Activated T-helper 2 cell treated with anti-CD3 and anti-CD28 coated beads, Interferon-gamma antibody, Interleukin-2, Interleukin-4, amounts not matched to agents 10 μg/mL and 5 μg/mL and 100 μg/mL, durations not matched to agents 14 hours and 24 hours and 36 hours (primary cell): ENCODE measurements at regions not wholly inside any gene's neighbourhood (a gene's known extent, or its start where the extent isn't known, plus 50 kb on each side); places are given as distances from the start of the nearest gene placed in this dataset.

ENCODE experiments used
- DNase-seq: peaks from one replicate; pipeline ENCODE4 v3.0.0; 2021; ENCODE audit warnings: low spot score
- H3K27ac Mint-ChIP-seq: one replicate; pipeline ENCODE4 v1.8.0; 2021; ENCODE audit warnings: mixed read lengths
- H3K27me3 Mint-ChIP-seq: one replicate; pipeline ENCODE4 v1.8.0; 2021; ENCODE audit warnings: low read depth, mixed read lengths
- H3K36me3 Mint-ChIP-seq: one replicate; pipeline ENCODE4 v1.8.0; 2021; ENCODE audit warnings: low read depth, mixed read lengths
- H3K4me1 Mint-ChIP-seq: one replicate; pipeline ENCODE4 v1.8.0; 2021; ENCODE audit warnings: low read depth, mixed read lengths
- H3K4me3 Mint-ChIP-seq: one replicate; pipeline ENCODE4 v1.8.0; 2021; ENCODE audit warnings: low read depth, mild to moderate bottlenecking, moderate library complexity, mixed read lengths
- H3K9me3 Mint-ChIP-seq: one replicate; pipeline ENCODE4 v1.8.0; 2021; ENCODE audit warnings: mixed read lengths
- intact Hi-C: fragments of 100-400 bp; cut with micrococcal nuclease; formaldehyde crosslinking; loops from one replicate; pipeline ENCODE4 v1.15.1; 2023

DNA sequence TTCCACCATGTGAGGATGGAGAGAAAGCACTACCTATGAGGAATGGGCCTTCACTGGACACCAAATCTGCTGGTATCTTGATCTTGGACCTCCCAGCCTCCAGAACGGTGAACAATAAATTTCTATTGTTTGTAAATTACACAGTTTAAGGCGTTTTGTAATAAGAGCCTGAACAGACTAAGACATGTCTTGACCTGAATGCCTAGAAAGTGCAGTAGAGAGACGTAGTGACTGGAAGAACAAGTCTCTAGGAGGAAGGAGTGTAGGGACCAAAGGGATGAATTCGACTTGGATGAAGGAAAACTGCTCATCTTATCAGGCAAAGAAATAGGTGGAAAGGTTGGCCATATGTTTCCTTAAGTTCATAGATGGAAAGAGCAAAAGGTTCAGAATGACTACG is 309.8 kb upstream of the RGMB start:
- Mint-ChIP-seq H3K36me3 (no peaks in the 10 kb centered on the region), H3K27ac (no peak overlapping the region), H3K4me3 (no peak overlapping the region), H3K27me3 (no peaks in the 10 kb centered on the region), H3K4me1 (peaks cover 2% of the 10 kb centered on the region), H3K9me3 (no peaks in the 10 kb centered on the region)
- intact Hi-C loops = no loop called here
- DNase-seq = no peak

- no peaks in the 10 kb centered on the region for H3K36me3 Mint-ChIP-seq
- no peaks in the 10 kb centered on the region for H3K9me3 Mint-ChIP-seq
- H3K4me1 Mint-ChIP-seq = peaks cover 2% of the 10 kb centered on the region
- intact Hi-C loops = no loop called here
- no peak for DNase-seq
- no peaks in the 10 kb centered on the region for H3K27me3 Mint-ChIP-seq
- H3K4me3 Mint-ChIP-seq = no peak overlapping the region
- H3K27ac Mint-ChIP-seq = no peak overlapping the region
These were observed 308.6 kb upstream of the RGMB start for GRCh38 chr5:98464737-98465330.

DNA sequence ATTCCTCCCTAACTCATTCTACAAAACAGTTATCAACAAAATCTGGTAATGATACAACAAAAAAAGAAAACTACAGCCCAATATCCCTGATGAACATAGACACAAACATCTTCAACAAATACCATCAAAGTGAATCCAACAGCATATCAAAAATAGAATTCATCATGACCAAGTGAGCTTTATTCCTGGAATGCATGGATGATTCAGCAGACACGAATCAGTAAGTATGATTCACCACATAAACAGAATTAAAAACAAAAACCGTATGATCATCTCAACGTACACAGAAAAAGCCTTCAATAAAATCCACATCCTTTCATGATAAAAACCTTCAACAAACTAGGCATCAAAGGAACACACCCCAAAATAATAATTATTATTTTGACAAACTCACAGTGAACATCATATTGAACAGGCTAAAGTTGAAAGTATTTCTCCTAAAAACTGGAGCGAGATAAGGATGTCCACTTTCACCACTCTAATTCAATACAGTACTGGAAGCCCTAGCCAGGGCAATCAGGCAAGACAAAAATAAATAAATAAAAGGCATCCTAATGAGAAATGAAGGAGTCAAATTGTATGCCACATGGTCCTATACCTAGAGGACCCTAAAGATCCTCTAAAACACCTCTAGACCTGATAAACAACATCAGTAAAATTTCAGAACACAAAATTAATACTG is 305.1 kb upstream of the RGMB start:
- intact Hi-C loops = no loop called here
- H3K4me1 Mint-ChIP-seq = peaks cover 2% of the 10 kb centered on the region
- no peaks in the 10 kb centered on the region for H3K36me3 Mint-ChIP-seq
- no peak for DNase-seq
- H3K27me3 Mint-ChIP-seq = no peaks in the 10 kb centered on the region
- H3K27ac Mint-ChIP-seq = no peak overlapping the region
- no peaks in the 10 kb centered on the region for H3K9me3 Mint-ChIP-seq
- H3K4me3 Mint-ChIP-seq = no peak overlapping the region

DNA sequence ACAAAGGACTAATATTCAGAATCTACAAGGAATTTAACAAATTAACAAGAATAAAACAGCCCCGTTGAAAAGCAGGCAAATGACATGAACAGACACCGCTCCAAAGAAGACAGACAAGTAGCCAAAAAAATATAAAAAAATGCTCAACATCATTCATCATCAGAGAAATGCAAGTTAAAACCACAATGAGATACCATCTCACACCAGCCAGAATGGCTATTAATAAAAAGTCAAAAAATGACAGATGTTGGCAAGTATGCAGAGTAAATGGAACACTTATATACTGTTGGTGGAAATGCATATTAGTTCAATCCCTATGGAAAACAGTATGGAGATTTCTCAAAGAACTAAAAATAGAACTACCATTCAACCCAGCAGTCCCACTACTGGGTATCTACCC is 302.7 kb upstream of the RGMB start:
- DNase-seq = no peak
- Mint-ChIP-seq H3K27me3 (no peaks in the 10 kb centered on the region), H3K4me1 (peaks cover 2% of the 10 kb centered on the region), H3K27ac (no peak overlapping the region), H3K36me3 (no peaks in the 10 kb centered on the region), H3K9me3 (no peaks in the 10 kb centered on the region), H3K4me3 (no peak overlapping the region)
- intact Hi-C loops = no loop called here

GRCh38 chr5:98471458-98471857 is 302.0 kb upstream of the RGMB start:
- no peak overlapping the region for H3K27ac Mint-ChIP-seq

GRCh38 chr5:98474216-98474615 is 299.2 kb upstream of the RGMB start:
- Mint-ChIP-seq H3K27ac (no peak overlapping the region), H3K4me1 (peaks cover 2% of the 10 kb centered on the region), H3K4me3 (no peak overlapping the region), H3K36me3 (no peaks in the 10 kb centered on the region), H3K9me3 (no peaks in the 10 kb centered on the region), H3K27me3 (no peaks in the 10 kb centered on the region)
- intact Hi-C loops = no loop called here
- no peak for DNase-seq

More at GRCh38 chr5:98471458-98471857, 302.0 kb upstream of the RGMB start:
- no peaks in the 10 kb centered on the region for H3K9me3 Mint-ChIP-seq
- H3K4me3 Mint-ChIP-seq = no peak overlapping the region
- DNase-seq = no peak
- no peaks in the 10 kb centered on the region for H3K36me3 Mint-ChIP-seq
- H3K27me3 Mint-ChIP-seq = no peaks in the 10 kb centered on the region
- intact Hi-C loops = no loop called here
- peaks cover 2% of the 10 kb centered on the region for H3K4me1 Mint-ChIP-seq

DNA sequence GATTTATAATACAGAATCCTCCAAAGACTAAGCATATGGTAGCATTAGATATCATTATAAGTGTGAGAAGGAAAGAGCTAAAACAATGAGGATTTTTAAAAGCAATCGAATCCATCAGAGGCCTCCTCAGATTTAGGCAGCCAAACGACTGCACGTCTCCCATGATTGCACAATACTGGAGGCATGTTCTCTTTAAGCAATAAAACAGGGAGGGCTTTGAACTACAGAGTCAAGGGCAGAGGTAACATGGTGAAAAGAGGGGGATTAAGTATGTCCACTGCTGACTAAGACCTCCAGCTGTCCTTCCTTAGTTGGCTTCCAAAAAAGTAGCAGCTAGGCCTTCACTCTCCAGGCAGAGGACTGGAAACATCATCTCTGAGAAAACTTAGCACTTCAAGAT is 298.7 kb upstream of the RGMB start:
- DNase-seq = no peak
- H3K27ac Mint-ChIP-seq = no peak overlapping the region
- intact Hi-C loops = no loop called here
- no peaks in the 10 kb centered on the region for H3K27me3 Mint-ChIP-seq
- no peaks in the 10 kb centered on the region for H3K36me3 Mint-ChIP-seq
- no peak overlapping the region for H3K4me3 Mint-ChIP-seq
- no peaks in the 10 kb centered on the region for H3K9me3 Mint-ChIP-seq
- peaks cover 2% of the 10 kb centered on the region for H3K4me1 Mint-ChIP-seq

DNA sequence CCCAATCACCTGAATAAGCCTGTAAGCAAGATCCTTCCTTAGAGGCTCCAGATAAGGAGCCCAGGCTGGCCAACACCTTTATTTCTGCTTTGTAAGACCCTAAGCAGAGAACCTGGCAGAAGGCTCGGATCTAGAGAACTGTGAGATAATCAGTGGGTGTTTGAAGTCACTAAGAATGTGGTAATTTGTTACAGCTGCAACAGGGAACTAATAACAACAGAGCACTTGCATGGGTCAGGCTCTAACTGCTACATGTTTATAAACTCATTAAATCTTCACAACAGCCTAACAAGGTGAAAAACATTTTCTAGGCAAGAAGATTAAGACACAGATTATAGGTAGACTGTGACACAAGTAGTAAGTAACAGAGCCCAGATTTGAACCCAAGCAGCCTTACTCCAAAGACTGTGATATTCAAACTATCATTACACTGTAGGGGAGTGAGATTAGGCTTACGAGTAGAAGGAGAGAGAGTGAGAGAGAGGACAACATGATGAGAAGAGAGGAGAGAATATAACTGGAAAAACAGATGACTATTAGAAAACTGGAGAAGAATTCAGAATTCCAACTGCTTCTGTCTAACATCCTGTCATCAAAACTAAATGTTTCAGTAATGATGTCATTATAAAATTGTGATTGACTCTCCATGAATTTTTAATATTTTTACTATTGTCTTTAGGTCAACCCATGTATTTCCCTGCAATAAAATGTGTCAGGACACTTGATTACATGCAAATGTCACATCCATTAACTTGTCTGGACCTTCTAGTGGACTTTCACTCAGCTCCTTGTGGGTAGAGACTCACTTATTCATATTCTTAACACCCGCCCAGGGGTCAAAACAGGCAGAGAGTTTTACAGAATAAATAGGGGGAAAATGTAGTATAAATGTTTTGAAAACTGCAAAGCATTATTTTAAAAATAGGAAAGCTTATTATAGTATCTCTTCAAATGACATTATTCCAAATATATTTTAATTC is 290.9 kb upstream of the RGMB start:
- intact Hi-C loops = no loop called here
- H3K27ac Mint-ChIP-seq = no peak overlapping the region
- H3K27me3 Mint-ChIP-seq = no peaks in the 10 kb centered on the region
- no peak overlapping the region for H3K4me3 Mint-ChIP-seq
- no peaks in the 10 kb centered on the region for H3K9me3 Mint-ChIP-seq
- no peaks in the 10 kb centered on the region for H3K36me3 Mint-ChIP-seq
- no peaks in the 10 kb centered on the region for H3K4me1 Mint-ChIP-seq
- no peak for DNase-seq

GRCh38 chr5:98483301-98483685 is 290.2 kb upstream of the RGMB start:
- Mint-ChIP-seq H3K27ac (no peak overlapping the region), H3K4me1 (no peaks in the 10 kb centered on the region), H3K27me3 (no peaks in the 10 kb centered on the region), H3K4me3 (no peak overlapping the region), H3K9me3 (no peaks in the 10 kb centered on the region), H3K36me3 (no peaks in the 10 kb centered on the region)
- intact Hi-C loops = no loop called here
- DNase-seq = no peak

DNA sequence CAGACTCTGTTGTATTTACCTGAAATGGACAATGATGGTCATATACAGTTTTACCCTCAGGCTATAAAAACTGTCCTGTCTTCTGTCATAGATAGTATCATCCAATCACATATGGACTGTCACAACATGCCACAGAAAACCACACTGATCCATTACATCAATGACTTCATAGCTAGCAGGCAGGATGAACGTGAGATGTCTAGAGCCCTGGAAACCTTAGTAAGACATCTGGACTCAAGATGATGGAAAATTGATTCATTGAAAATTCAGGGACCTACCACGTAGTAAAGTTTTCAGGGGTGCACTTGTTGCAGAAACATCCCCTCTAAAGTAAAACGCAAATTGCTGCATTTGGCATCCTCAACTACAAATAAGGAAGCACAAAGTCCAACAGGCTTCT is 284.4 kb upstream of the RGMB start:
- H3K36me3 Mint-ChIP-seq = no peaks in the 10 kb centered on the region
- intact Hi-C loops = no loop called here
- no peak overlapping the region for H3K27ac Mint-ChIP-seq
- H3K4me3 Mint-ChIP-seq = no peak overlapping the region
- H3K27me3 Mint-ChIP-seq = no peaks in the 10 kb centered on the region
- peaks cover 4% of the 10 kb centered on the region for H3K9me3 Mint-ChIP-seq
- H3K4me1 Mint-ChIP-seq = peaks cover 4% of the 10 kb centered on the region
- no peak for DNase-seq

GRCh38 chr5:98490348-98490747 is 283.1 kb upstream of the RGMB start:
- Mint-ChIP-seq H3K27me3 (no peaks in the 10 kb centered on the region), H3K4me3 (no peak overlapping the region), H3K9me3 (peaks cover 4% of the 10 kb centered on the region), H3K36me3 (no peaks in the 10 kb centered on the region), H3K4me1 (peaks cover 4% of the 10 kb centered on the region), H3K27ac (no peak overlapping the region)
- DNase-seq = no peak
- intact Hi-C loops = no loop called here

GRCh38 chr5:98492258-98492657 is 281.2 kb upstream of the RGMB start:
- Mint-ChIP-seq H3K27me3 (no peaks in the 10 kb centered on the region), H3K27ac (no peak overlapping the region), H3K9me3 (peaks cover 4% of the 10 kb centered on the region), H3K36me3 (no peaks in the 10 kb centered on the region), H3K4me3 (no peak overlapping the region), H3K4me1 (peaks cover 4% of the 10 kb centered on the region)
- no peak for DNase-seq
- intact Hi-C loops = no loop called here

GRCh38 chr5:98497418-98497817 is 276.0 kb upstream of the RGMB start:
- H3K27me3 Mint-ChIP-seq = no peaks in the 10 kb centered on the region
- intact Hi-C loops = no loop called here
- H3K9me3 Mint-ChIP-seq = peaks cover 4% of the 10 kb centered on the region
- no peak overlapping the region for H3K27ac Mint-ChIP-seq
- no peak overlapping the region for H3K4me3 Mint-ChIP-seq
- H3K36me3 Mint-ChIP-seq = no peaks in the 10 kb centered on the region
- DNase-seq = no peak
- peaks cover 2% of the 10 kb centered on the region for H3K4me1 Mint-ChIP-seq
